ENCODE measurements at regions not wholly inside any gene's neighbourhood (a gene's known extent, or its start where the extent isn't known, plus 50 kb on each side); places are given as distances from the start of the nearest gene placed in this dataset.

DNA sequence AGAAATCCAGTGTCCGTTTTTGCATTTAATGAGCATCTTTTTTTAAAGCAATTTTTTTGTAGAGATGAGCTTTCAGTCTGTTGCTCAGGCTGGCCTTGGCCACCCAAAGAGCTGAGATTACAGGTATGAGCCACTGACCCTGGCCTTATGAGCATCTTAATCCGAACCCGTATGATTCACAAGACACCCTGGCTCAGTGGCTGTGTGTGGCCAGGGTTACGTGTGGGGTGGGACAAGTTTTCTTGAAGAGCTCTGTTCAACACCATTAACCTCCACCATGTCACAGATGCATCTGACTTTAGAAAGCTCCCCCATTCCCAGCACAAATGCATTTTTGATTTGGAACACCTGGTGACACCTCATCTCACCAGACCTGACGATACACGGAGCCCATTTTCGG is 166.5 kb upstream of the PITRM1 start:
- TF ChIP-seq, protein P1, sequence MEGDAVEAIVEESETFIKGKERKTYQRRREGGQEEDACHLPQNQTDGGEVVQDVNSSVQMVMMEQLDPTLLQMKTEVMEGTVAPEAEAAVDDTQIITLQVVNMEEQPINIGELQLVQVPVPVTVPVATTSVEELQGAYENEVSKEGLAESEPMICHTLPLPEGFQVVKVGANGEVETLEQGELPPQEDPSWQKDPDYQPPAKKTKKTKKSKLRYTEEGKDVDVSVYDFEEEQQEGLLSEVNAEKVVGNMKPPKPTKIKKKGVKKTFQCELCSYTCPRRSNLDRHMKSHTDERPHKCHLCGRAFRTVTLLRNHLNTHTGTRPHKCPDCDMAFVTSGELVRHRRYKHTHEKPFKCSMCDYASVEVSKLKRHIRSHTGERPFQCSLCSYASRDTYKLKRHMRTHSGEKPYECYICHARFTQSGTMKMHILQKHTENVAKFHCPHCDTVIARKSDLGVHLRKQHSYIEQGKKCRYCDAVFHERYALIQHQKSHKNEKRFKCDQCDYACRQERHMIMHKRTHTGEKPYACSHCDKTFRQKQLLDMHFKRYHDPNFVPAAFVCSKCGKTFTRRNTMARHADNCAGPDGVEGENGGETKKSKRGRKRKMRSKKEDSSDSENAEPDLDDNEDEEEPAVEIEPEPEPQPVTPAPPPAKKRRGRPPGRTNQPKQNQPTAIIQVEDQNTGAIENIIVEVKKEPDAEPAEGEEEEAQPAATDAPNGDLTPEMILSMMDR (IDR thresholded peaks at IDR 0.05; ENCODE audit: control insufficient read depth, extremely low read depth, insufficient read depth): no peak
- no peak overlapping the region for H3K4me3 ChIP-seq (ENCODE audit: low read depth, low read length)
- no peak for DNase-seq (ENCODE audit: low read depth)

DNA sequence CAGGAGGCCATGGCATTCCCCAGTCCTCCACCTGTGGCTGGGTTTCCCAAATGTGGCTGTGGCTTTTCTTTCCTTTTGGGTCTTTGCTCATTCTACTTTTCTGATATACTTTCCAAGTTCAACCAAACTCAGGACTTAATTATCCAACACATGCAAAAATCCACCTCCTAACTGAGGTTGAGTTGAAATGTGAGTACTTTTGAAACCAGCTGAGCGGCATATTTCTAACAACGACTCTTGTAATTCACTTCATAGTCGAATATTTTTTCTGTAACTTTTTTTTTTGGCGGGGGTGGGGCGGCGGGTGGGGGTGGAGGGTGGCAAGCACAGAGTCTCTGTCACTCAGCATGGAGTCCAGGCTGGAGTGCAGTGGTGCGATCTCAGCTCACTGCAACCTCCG is 165.2 kb upstream of the PITRM1 start:
- H3K4me3 ChIP-seq (ENCODE audit: low read depth, low read length): no peak overlapping the region
- no peak for DNase-seq (ENCODE audit: low read depth)
- TF ChIP-seq, protein P1 (IDR thresholded peaks at IDR 0.05; ENCODE audit: control insufficient read depth, extremely low read depth, insufficient read depth): no peak

DNA sequence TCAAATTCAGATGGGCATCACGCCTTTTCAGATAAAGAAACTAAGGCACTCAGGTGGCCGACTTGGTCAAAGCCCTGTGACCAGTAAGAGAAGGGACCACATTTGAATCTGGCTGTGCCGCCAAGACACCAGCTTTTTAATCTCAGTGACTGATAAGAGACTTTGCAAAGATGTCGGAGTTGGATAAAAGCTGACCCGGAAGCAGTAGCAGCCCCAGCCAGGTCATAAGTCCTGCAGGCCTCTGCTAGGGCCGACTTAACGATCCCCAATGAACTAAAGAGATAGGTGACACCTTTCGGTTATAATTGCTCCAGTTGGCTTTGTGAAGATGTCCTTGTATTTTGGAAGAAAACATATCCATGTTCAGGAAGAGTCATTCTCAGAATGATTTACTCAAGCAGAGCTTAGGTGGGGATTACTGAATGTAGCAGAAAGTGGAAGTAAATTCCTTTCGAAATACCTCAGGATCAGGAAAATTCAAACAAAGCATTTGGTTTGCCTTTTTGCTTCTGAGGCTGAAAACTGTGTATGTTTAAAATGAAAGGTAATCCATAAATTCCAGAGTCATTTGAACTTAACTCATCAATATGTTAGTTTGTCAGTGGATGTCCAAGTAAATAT is 164.2 kb upstream of the PITRM1 start:
- H3K4me3 ChIP-seq (ENCODE audit: low read depth, low read length): no peak overlapping the region
- TF ChIP-seq, protein P1 (IDR thresholded peaks at IDR 0.05; ENCODE audit: control insufficient read depth, extremely low read depth, insufficient read depth): no peak
- DNase-seq (ENCODE audit: low read depth): no peak

DNA sequence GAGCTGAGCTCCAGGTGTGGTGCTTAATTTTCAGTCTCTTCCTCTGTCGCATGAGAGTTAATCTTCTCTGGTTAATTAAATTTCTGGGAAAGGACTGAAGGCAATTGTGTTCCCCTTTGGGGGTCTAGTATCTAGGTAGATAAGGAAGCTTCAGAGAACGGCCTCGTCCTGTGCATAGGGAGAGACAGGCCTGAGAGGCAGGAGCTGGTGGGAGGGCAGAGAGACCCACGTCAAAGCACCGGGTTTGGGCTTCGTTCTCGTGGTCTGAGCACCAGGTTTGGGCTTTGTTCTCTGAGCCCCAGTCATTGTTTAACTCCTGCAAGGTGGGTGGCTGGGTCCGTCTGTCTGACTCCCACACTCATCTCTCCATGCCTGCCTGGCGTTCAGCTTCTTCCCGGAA is 160.8 kb upstream of the PITRM1 start:
- no peak for DNase-seq (ENCODE audit: low read depth)
- TF ChIP-seq, protein P1 (IDR thresholded peaks at IDR 0.05; ENCODE audit: control insufficient read depth, extremely low read depth, insufficient read depth): no peak
- H3K4me3 ChIP-seq (ENCODE audit: low read depth, low read length): no peak overlapping the region

DNA sequence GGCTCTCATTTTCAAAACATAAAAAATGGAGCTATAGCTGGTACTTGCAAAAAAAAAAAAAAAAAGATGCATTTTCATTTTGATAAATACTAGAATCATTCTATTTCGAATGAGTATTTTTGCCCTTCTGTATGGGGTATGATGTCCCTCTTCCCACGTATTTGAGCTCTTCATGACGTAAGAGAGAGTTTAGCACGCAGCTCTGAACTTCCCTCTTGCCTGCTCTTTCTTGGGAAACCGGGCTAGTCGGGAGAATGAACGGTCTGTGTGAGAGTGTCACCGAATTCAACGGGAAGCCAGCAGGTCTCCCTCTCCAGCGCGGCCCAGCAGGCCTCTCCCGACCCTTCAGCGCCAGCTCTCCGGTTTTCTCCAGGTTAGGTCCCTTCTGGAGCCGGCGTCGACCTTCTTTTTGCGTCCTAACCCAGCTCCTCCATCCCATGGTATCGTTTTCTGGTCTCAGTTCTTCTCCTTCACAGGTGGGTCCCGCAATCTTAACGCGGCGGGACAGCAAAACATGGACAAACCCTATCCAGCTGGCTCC is 159.2 kb upstream of the PITRM1 start:
- TF ChIP-seq, protein P1 (IDR thresholded peaks at IDR 0.05; ENCODE audit: control insufficient read depth, extremely low read depth, insufficient read depth): no peak
- no peak for DNase-seq (ENCODE audit: low read depth)
- H3K4me3 ChIP-seq (ENCODE audit: low read depth, low read length): no peak overlapping the region

DNA sequence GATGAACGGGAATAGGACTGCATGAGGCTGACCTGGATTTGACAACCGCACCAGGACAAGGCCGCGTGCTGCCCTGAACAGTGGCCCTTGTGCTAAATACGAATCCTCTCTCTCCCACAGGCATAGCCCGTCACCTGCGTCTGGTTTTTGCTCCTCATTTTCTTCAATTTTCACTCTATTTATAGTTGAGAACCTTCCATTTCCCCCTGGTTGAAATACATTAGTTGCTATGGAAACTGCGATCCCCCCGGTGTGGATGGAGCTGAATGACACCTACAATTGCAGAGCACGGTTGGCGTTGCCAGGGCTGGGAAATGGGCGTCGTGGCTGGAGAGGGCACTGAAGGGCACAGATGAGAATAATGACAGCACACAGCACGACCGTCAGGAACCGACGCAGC is 158.6 kb upstream of the PITRM1 start:
- no peak overlapping the region for H3K4me3 ChIP-seq (ENCODE audit: low read depth, low read length)
- TF ChIP-seq, protein P1 (IDR thresholded peaks at IDR 0.05; ENCODE audit: control insufficient read depth, extremely low read depth, insufficient read depth): no peak
- DNase-seq (ENCODE audit: low read depth): no peak

DNA sequence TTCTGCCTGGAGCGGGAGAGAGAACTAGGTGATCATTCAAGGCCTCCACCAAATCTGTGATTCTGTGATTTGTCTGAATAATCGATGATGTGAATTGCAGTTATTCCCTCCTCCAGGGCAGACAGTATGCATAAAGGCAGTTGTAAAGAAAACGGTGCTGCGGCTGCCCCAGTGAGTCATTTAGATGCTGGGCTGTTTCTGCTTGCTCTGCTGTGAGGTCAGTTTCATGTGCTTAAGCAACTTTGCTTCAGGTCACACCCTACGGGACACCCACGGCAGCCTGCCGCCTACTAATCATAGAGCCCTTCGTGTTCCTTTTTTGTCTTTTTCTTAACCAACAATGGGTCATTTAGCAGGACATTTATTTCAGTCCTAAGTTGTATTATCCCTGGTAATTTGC is 158.1 kb upstream of the PITRM1 start:
- no peak for DNase-seq (ENCODE audit: low read depth)
- TF ChIP-seq, protein P1 (IDR thresholded peaks at IDR 0.05; ENCODE audit: control insufficient read depth, extremely low read depth, insufficient read depth): no peak
- H3K4me3 ChIP-seq (ENCODE audit: low read depth, low read length): no peak overlapping the region

All from LNCaP clone FGC (cell line).